Hepatic stellate cell (primary cell): ENCODE measurements at regions not wholly inside any gene's neighbourhood (a gene's known extent, or its start where the extent isn't known, plus 50 kb on each side); places are given as distances from the start of the nearest gene placed in this dataset.

Experiments
- DNase-seq: peaks from one replicate; pipeline ENCODE4 v3.0.0; 2011; ENCODE audit warnings: low spot score

DNA sequence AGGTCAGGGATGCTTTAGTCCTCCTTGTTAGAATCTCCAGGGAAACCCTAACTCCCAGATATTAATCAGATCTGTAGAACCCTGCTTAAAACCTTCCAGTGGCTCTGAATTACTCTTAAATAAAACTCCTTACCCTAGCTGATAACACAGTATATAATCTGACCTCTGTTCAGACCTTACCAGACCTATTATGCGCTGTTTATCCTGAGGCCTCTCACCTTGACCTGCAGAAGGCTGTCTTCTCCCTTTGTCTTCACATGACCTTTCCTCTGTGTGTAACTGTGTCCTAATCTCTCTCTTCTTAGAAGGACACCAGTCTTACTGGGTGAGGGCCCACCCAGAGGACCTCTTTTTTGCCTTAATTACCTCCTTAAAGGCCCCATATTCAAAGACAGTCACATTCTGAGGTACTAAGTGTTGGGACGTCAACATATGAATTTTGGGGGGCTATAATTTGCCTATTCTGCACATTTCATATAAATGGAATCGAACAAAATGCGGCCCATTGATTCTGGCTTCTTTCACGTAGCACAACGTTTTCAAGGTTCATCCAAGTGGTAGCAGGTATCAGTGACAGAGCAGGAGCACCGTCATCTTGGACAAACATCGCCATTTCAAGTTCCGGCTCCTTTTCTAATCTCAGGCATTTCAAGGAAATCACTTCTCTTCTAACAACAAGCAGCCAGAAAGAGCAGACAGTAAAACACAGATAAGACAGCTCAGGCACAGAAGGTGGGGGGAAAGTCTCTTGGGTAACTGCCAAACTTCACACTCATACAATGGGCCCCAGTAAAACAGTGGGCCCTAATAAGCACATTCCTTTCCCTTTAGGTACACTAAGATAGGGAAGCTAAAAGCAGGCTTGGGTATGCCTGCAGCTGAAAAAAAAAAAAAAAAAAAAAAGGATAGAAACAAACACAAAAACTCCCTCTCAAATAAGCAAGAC is 200.2 kb upstream of the NUDT4 start:
- DNase-seq, result no peak

DNA sequence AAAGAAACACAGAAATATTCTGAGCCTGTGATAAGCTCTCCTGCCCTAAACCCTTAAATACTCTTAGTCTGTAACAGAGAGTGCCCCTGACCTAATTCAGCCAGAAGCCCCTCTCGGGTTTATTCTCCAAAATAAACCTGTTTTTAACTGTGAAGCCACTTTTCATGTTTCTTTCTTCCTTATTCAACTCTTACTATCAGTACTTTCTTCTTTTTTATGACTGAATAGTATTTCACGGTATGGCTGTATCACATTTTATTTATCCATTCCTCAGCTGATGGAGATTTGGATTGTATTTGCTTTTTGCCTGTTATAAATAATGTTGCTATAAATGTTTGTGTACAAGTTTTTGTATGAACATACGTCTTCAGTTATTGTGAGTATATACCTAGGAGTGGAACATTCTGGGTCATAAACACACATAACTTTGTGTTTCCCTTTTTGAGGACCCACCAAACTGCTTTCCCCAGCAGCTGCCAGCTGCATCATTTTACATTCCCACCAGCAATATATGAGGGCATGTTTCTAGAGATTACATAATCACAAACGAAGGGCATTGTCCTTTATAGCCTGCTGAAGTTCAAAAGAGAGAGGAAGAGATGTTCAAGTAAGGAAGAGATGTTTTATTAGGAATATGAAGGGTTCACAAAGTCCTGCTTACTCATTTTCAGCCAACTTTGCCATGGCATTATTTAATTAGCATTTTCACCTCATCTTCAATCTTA is 199.4 kb upstream of the NUDT4 start:
- no peak for DNase-seq

DNA sequence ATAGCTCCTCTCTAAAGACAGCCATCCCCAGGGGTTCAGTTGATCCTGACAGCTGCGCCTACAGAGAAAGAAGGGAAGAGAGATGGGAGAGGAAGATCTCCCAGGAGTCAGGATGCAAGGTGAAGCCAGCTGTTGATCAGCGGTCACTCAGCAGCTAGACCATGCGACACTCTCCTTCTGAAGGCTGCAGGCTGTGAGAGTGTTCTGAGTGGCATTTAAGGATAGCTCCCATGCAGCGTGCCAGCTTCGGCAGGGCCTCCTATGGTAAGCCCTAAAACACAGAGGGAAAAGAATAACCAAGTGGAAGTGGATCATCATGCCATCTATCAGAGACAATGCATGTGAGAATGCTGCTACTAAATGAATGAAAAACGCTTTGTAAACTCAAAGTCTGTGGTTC is 197.9 kb upstream of the NUDT4 start:
- DNase-seq, result no peak

DNA sequence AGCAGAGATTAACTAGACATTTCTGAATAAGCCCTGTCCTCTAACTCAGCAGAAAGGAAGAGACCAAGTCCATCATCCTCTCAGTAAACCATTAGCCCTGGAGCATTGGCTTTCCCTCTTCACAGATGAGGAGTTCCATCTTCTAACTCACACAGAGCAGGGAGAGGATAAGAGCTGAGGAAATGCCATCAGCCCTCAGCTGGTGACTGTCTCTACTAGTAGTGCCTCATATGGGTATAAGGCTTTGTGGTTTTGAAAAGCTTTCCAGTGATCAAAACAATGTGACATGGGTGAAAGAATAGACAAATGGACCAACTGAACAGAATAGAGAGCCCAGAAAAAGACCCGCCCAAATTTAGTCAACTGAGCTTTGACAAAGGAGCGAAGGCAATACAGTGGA is 197.2 kb upstream of the NUDT4 start:
- DNase-seq, result no peak

DNA sequence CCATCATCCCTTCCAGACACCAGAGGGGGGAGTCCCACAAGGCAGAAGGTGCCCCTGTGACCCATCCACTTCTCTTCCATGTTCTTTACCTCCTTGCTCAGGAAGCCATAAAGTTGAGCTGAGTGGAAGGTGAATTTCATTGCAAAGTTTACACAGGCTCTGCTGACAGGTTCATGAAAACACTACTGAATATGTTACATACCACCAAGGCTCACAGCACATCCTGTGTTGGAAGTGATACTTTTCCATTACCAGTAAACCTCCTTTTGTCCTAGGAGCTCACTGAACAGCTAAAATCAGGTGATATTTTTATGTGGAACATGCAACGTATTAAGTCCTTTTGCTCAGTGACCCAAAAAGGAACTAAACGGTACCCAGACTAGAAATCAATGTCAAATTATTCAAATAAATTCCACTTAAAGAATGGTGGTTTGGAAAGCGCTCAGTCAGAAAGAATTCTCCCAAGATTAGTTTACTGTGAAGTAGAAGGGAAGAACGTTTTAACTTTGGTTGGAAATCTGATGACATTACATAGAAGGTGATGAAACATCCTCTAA is 196.2 kb upstream of the NUDT4 start:
- DNase-seq, result no peak

DNA sequence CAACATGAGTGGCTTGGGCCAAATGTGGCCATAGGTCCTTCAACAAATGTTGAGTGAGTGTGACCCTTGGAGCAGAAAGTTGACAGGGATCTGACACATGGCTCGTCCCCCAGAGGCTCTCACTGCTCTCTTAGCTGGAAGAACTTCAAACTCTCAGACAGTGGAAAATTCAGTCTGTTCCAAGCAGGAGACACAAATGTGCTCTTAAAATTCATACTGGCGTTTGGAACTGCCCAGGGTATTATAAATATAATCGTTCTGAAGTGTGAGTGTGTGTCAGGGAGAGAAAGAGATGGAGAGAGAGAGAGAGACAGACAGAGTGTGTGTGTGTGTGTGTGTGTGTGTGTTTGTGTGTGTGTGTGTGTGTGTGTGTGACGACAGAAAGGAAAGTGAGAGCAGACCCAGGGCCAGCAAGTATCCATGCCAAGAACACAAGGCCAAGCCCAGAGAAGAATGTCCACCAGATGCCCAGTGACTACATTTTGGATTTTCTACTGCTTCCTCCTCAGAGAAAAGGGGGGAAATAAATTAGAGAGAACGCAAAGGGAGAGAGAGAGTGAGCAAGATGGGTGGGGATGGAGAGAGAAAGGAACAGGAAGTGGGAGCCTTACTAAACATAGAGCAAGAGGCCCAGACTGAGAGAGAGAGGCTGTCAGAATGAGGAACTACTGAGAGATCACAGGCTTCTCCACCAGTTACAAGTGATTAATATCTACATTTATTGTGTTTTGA is 193.6 kb upstream of the NUDT4 start:
- no peak for DNase-seq

DNA sequence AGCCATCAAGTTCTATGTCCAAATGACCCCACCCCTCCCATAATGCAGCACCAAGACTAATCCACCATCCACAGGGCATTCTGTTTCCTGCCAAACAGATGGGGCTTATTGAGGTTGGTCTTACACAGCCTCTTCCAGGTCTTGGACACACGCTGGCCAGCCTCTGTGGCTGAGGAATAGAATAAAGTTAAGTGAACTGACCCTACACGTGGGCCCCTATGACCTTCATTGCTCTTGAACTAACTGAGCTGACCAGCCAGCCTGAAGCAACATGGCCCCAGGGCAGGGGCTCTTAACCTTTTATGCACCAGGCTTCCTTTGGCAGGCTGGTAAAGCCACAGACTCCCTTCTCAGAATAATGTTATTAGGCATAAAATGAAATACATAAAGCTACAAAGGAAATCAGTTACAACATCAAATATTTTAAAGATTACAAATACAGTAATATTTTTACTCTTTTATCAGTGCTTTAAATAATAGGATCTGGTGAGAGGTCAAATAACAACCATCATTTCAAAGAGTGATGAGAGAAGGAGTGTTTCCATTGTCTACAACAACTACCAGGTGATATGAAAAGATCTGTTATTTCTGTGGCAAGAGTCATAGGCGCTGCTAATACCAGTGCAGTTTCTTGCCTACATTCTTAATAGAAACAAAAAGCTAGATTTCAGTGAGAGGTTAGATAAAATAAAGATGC is 192.9 kb upstream of the NUDT4 start:
- no peak for DNase-seq

DNA sequence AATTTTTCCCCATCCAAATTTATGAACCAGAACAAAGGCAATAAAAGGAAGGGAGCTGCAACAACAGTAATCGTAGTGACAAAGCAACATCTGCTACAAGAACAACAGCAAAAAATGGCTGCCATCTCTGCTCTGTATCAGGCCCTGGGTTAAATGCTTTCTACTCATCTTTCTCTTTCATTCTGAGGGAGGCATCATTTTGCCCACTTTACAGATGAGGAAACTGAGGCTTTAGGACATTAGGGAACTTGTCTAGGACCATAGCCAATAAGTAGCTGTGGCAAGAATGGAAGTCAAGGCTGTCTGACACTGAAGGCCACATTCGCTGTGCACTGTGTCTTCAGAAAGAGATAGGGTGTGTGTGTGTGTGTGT is 192.4 kb upstream of the NUDT4 start:
- no peak for DNase-seq

DNA sequence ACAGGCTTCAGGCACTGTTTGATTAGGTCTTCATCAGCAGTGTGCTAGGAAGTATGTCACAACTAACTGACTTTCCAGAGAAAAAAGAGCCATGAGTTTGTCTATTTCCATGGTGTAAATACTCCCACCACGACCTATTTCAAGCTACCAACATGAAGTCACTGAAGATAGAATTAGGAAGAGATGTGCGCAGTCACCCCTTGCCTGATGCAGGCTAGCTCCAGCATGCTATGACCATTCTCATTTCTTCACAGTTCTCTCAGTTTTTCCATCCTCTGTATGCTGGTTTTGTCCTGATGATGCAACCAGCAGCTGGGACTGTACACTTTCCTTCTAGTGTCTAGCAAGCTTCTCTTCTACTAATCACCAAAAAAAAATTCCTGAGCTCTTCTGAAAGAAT is 191.6 kb upstream of the NUDT4 start:
- DNase-seq, result no peak

DNA sequence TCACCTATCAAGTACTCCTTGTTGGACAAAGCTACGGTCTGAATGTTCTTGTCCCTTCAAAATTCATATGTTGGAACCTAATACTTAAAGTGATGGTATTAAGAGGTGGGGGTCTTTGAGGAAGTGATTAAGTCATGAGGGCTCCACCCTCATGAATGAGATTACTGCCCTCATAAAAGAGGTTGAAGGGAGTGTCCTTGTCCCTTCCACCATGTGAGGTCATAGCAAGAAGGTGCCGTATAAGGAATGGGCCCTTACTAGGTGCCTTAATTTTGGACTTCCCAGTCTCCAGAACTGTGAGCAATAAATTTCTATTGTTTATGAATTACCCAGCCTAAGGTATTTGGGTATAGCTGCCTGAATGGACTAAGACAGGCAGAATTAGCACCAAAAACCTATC is 191.1 kb upstream of the NUDT4 start:
- DNase-seq, result no peak

DNA sequence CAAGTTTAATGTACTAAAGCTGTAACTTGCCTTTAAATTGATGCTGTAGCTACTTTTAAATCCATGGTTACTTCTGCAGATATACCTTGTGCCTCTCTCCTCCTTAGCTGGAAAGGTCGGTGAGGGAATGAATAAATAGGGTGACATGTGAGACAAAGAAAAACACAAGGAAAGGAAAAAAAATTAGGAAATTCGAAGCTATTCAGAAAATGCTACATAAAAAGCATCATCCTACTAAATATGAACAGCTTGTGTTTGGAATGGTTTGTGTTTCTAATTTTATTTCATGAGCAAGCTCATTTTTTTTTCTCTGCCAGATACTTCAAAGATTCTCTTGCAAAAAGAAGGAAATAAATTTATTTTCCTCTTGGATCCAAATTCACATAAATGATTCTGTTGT is 186.3 kb upstream of the NUDT4 start:
- no peak for DNase-seq

DNA sequence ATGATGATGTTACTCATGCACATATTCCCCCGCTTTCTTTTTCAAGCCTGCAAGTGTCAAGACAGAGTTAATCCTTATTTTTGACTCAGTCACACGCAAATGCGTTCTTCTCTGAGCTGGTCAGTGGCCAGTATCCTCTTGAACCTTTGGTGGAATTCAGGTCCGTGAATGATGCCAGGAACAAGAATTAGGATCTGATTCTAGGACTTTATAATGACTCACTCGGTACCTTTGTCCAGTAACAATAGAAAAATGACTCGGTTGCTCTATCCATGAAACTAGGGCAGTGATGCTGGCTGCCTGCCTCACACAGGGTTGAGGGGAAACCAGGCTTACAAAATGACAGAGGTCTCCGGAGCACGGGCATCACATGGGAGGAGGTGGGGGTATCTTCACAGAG is 185.8 kb upstream of the NUDT4 start:
- DNase-seq, result no peak

DNA sequence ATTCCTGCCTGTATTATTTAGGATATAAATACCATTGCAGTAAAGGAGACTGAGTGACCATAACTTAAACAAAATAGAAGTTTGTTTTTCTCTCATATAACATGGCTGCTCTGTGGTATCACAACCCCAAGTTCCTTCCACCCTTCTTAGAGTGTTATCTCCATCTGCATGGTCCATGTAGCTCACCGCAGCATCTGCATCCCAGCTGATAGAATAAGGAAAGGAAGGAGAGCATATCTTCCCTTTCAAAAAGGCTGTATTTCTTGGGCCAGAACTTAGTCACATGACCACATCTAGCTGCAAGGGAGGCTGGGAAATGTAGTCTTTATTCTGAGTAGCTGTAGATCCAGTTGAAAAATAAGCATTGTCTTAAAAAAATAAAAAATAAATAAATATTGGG is 184.8 kb upstream of the NUDT4 start:
- no peak for DNase-seq

DNA sequence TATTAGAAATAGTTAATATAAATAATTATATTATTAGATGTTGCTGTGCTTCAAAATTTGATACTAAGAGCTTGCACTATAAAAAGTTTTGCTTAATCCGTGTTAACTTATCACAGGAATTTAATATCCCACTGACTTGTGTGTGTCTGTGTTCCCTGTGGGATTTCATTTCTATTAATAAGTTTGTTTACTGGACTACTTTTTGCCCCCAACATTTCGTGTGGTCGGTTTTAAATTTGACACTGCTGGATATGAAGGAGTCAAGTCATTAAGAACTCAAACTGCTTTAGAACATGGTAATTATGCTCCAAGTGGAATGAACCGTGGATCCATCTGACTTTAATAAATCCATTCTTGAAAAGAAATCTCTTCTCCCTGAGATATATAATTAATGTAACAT is 182.2 kb upstream of the NUDT4 start:
- no peak for DNase-seq

DNA sequence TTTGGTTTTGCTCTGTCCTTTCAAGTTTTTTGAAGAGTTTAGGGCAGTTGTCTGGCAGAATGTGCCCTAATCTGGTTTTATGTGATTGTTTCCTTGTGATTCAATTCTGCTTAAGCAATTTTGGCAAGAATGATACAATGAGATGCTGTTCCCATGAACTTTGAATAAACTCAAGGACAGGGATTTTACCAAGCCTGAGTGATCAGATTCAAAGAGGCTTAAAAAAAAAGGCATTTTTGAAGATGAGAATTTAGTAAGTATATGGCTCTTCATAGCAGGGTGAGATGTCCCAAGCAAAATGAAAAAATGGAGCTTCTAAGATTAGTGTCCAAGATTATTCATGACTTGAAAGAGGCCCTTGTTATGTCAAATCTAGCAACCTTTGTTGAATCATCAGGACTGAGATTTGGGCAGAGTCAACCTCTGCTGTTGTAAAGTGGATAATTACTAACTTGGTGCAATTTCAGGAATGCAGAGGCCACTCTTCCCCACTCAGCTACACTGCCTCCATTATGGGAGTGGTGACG is 180.6 kb upstream of the NUDT4 start:
- no peak for DNase-seq

DNA sequence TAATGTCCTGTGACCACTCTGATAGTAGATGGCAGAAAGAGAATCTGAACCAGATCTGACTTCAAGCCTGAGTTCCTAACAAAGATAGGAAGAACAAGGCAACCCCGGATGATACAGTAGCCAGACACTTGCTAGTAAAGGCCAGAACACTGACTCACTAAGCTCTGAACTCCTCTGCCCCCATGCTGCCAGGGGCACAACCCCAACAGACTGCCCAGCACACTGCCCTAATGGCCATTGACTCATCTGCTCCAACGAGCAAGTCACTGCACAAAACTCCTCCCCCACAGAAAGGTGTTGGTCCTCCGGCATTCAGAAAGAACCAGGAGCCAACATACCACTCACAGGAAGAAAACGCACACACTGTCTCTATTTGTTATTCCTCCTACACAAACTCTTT is 179.6 kb upstream of the NUDT4 start:
- DNase-seq, result no peak

DNA sequence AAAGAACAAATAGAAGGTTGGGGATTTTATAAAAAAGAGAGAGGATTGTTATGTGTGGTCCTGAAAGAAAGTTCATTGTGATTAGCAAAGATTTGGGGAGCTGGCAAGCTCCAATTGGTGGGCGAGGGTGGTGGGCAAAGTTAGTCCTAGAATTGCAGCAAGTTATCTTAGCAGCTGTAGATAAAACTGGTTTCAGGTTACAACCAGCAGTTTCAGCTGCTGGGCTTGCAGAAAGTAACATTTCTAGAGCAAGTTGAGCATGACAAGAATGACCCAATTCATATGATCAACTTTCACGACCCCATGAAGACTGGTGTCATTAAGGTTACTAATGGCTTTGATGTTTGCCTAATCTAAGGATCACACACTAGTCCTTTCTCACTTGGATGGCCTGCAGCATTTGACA is 177.9 kb upstream of the NUDT4 start:
- no peak for DNase-seq

DNA sequence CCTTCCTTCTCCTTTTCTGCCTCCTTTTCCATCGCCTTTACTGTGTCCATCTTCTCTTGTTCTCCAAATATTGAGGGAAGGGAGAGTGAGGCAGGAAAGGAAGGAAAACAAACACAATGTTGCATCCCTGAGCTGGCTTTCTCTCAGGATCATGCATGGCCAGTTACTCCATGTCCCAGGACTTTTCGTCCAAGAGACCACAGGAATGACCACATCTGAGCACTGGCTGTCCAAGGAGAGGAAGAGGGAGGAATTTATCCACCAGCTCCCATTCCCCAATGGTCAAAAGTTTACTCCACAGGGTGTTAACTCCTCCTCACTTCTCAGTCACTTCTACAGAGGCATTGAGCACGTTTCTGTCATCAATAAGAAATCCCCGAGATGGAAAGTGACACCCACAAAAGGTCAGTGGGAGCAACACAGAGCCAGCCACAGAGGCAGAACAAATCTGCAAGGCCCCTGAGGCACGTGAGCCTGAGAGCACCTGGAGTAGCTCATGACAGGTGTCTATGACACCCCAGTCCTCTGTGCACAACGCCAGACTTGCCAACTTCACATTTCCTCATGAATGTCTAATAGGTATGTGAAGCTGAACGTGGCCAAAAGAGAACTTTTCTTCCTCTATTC is 177.3 kb upstream of the NUDT4 start:
- no peak for DNase-seq

DNA sequence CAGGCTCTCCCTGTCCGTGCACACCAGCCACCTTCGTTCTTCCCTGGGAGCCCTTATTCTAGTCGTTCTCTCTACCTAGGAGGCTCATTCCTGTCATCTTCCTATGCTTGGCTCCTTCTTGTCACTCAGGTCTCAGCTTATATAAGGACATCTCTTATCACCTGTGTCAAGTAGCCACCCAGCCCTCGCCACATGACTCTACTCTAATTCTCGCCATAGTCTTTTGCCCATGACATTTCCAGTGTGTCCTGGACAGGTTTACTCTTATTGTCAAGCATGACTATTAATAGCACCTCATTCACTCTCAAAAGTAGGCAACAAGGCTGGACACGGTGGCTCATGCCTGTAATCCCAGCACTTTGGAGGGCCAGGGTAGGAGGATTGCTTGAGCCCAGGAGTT is 175.7 kb upstream of the NUDT4 start:
- no peak for DNase-seq

DNA sequence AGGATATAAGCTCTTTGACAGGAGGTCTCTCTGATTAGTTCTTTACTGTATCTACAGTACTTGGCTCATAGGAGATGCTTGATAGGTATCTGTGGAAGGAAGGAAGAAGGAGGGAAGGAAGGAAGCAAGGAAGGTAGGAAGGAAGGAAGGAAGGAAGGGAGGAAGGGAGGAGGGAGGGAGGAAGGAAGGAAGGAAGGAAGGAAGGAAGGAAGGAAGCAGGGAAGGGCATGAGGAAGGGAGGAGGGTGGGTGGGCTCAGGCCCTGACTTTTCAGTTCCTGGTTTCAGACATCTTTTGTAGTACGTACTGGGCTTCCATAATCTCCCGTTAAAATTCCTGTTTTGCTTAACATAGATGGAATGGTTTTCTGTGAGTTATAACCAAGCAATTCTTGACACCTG is 175.0 kb upstream of the NUDT4 start:
- DNase-seq, result no peak

DNA sequence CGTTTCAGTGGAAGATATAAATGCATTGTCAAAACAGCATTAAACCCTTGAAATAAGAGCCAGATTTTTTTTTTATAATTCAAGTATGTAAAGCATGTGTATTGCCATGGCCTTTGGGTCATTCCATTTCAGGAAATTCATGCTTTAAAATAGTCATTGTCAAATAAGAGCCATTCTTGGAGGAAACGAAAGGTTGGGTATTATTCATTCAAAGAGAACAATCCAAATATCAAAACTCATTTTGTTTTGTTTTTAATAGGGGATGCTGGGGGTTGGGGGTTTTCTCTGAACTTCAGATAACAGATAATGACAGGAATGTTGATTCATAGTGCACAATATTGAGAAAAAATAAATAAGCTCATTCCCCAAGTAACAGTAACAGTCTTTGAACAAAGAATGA is 174.4 kb upstream of the NUDT4 start:
- DNase-seq, result no peak
